Iris pigment epithelial cell (primary cell): ENCODE measurements at regions not wholly inside any gene's neighbourhood (a gene's known extent, or its start where the extent isn't known, plus 50 kb on each side); places are given as distances from the start of the nearest gene placed in this dataset.

ENCODE experiments used
- DNase-seq: peaks from one replicate; pipeline ENCODE4 v3.0.0-alpha.2; 2011; ENCODE audit warnings: low read depth

DNA sequence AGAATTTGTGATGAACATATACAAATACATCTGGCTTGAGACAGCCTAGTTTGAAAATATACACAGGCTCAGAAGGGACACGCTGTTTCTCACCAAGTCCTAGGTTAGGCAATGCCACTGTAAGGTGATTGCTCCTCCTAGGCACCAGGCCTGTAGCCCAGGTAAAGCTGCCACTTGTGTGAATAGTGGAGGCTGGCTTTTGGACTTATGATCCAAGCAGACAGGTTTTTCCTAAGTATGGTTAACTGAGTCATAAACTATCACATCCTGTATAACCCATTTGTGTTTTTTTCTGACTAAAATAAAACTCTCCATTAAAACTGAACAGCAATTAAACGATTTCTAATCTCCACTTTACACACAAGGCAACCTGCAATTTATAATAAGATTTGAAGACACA lies 81.0 kb downstream of the SEMA4F start:
- peak; percentile 39 for DNase-seq

DNA sequence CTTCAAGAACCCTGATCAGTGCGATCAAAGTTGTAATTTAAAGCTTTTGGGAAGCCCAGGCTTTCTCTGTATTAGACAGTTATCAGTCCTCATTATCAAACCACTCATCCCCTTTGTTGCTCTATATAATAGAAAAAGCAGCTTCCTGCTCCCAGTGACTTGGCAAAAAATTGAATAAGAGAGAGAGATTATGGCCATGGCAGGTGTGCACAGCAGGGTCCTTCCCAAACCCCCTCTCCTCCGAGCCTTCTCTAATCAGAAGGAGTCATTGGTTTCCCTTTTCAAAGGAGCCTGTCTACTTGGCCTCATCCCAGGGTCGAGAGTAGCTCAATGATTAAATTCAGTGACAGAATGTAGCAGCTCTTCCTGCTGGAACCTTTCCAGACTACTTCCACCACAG lies 81.5 kb downstream of the SEMA4F start:
- no peak for DNase-seq

DNA sequence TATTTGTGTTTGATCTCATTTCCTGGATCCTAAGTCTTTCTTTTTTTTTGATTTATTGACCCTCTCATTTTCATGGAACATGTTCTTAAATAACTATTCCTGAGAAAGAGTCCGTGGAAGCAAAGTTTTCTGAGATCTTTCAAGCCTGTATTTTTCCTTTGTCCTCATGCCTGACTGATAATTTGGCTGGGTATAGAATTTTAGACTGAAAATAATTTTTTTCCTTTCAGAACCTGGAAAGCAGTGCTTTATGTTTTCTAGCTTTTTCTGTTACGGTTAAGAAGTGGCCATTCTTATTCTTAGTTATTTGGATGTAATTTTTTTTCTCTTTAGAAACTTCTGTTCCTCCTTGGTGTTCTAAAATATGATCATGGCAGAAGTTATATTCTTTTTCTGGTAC lies 82.5 kb downstream of the SEMA4F start:
- DNase-seq = no peak

DNA sequence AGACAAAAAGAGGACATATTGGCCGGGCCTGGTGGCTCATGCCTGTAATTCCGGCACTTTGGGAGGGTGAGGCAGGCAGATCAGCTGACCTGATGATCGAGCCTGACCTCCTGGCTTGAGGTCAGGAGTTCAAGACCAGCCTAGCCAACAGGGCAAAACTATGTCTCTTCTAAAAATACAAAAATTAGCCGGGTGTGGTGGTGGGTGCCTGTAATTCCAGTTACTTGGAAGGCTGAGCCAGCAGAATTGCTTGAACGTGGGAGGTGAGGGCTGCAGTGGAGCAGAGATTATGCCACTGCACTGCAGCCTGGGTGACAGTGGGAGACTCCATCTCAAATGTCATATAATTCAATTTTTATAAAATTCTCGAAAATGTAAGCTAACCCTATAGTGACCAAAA lies 84.5 kb downstream of the SEMA4F start:
- no peak for DNase-seq

DNA sequence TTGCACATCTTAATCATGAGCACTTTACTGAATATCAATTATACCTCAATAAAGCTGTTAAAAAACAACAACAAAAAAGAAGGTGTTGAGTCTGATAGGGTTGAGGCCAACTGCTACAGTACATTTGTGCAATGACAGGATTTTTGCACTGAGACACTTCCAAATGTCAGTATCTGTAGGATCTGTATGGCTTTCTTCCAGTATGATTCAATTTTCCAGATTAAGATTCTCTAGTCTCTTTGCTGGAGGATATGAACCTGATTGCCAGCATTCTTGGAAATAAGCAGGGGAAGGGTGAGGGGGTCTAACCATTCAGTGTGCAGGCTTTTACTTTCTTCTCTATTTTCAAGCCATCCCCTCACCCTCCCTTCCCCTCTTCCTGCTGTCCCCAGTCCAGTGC lies 85.1 kb downstream of the SEMA4F start:
- no peak for DNase-seq

DNA sequence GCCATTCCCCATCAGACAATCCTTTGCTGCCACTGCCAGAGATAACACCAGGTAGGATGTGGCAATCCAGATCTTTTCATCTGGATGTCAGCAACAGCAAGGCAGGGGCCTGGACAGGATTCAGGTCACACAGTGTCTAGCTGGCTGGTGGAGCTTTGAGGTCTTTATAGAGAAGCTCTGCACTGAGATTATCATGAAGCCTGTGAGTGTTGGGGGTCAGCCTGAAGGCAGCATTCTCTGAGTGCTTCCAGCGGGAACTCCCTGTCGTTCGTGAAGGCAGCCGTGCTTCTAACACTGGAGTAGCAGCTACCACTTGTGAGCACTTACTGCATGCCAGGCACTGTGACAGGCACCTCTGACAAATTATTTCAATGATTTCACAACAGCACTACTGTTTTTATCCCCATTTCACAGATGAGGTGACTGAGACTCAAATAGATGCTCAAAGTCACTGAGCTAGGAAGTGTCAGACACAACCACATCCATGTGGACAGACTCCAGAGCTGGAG lies 85.7 kb downstream of the SEMA4F start:
- no peak for DNase-seq

DNA sequence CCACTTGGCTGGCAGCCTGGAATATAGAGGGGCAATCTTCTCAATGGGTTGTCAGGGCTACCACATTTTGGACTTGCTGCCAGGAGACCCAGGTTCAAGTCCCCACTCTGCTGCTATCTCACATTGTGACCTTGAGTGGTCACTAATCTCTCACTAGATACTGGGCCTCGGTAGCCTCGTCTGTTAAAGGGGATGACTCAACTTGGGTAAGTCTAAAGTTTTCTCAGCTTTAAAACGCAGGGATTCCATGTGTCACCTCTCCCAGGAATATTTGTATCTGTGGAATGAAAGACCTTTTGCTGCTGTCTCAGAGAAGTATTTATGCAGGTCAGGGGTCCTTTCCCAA lies 86.3 kb downstream of the SEMA4F start:
- DNase-seq = no peak

DNA sequence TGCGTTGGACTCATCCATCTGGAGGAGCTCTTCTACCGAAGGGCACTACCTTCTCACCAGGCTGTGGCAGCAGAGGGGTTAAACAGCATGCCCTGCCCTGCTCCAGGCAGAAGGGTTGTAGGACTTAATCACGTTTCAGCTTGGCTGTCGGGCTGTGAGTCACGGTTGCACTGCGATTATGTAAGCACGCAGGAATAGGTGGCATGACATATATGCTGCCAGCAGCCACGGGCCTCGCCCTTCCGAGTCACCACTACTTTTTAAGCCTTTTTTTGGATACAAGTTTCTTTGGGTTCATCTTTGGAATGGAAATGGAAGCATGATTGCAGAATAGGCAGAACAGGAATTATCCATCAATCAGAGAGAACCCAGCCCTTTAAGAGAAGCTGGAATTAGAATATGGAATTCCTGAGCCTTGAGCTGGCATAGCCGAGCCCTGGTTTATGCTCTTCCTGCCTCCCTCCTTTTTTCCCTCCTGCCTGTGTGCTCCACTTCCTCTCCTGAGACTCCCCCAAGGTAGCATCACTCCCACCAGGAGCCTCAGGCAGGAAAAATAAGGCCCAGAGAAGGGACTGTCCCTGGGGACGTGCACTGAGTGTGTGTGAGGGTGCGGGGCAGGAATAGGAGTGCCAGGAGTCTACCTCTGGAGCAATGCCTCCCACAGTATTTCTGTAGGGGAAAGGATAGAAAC lies 86.8 kb downstream of the SEMA4F start:
- peak; percentile 92 for DNase-seq

DNA sequence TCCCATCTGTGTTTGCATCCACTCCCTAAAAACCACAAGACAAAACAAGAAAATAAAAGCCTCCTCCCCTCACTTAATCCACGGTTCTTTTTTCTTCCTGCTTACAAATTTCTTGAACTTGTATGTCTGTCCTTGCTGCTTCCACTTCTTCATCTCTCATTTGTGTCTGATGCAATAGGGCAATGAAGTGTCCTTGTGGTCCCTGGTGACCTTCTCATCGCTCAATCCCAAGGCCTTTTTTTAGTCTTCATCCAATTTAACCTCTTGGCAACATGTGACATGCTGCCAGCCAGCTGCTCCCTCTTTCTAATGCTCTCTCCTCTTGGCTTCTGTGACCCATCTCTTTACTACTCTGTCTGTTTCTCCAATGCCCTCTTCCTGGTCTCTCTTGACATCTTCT lies 87.6 kb downstream of the SEMA4F start:
- no peak for DNase-seq

DNA sequence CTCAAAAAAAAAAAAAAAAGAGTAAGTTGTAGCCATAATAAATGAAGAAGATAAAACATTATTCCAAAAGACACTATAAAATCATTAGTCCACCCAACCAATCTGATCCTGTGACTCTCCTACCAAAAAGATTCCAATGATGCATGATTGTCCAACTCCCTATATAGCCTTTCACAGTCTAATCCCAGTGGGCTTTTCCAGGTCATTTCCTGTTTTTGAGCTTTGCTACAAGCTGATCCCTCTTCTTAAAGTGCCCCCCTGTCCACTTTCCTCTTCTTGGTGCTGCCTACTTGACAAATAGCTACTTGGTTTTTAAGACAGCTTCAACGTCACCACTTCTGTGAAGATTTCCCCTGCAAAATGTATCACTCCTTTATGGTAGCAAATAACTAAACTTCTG lies 88.4 kb downstream of the SEMA4F start:
- no peak for DNase-seq

DNA sequence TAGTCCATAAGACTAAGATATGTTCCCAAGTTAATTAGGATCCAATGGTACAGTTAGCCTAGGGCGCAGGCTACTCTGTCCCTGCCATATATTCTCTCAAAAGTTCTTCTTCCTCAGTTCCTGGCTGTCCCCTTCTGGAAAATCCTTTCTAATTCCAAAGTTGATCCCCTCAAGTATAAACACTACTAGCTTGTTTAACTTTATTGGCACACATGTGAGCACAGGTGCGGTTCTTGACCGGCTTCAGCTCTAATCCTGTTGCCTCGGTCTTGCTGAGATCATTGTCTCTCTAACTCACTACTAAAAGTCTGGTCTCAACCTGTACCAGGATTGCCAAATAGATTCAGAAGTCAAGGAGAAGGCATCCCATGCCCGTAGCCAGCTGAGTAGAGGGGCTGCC lies 89.0 kb downstream of the SEMA4F start:
- DNase-seq = no peak

DNA sequence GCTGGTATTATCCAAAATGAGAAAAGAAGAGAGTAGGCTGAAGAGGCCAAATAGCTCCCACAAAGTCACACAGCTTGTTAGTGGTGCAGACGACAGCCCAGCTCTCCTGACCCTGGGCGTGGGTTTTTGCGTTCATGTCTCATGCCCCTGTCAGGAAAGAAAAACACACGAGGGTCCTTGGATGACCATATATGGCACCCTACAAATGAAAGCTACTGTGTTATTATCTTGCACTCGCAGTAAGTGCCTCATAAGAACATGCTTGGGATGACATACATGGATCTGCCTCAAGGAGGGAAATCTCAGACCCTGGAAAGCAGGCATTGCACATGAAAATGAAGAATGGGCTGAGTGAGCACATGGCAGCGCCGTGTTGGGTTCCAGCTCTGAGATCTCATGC lies 89.7 kb downstream of the SEMA4F start:
- DNase-seq = no peak

DNA sequence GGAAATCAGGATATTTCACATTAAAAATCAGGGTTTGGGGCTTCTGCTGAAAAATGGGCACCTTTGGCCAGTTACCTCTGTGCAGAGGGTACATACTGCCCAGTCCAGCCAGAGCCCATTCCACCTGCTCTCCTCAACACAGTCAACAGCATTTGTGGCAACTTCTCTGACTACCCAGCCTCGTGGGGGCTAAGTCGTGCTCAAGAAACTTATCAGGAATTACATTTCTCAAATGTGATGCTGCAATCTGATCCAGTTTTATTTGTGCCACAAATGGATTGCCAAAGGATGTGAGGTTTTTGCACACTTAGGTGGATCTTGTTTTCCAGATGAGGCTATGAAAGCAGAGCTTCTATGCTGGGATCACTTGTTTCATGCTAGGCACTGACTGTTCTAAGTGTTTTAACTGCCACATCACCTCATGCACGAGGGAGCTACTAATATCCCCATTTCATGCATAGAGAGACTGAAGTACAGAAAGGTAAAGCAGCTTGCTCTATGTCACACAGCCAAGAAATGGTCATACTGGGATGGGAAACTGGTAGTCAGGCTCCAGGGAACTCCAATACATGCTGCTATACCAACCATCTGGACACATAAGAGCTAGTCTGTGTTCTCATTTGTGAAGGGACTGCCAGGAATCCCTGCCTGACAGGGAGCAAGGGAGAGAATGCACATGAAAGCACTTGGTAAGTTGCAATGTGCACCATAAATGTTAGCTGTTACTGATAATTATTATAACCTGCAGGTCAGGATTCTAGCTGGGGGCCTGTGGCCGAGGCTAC lies 89.0 kb upstream of the HK2 start:
- no peak for DNase-seq

DNA sequence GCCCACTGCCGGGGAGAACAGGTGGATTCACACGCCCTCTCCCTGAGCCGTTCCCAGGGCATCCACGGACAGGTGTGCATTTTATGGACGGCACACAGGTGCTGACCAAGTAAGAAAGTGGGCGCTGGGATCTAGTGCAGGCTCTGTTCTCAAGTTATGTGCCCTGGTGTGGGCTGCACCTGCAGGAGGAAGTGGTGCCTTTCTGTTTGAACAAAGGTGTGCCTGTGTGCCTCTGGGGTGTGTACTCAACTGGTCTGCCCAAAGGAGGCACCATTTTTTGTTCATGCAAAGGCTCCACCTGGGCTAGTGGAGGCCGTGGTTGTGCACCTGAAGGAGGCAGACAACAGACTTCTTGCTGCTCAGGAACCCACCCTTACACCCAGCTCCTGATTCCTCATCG lies 88.2 kb upstream of the HK2 start:
- DNase-seq = no peak

DNA sequence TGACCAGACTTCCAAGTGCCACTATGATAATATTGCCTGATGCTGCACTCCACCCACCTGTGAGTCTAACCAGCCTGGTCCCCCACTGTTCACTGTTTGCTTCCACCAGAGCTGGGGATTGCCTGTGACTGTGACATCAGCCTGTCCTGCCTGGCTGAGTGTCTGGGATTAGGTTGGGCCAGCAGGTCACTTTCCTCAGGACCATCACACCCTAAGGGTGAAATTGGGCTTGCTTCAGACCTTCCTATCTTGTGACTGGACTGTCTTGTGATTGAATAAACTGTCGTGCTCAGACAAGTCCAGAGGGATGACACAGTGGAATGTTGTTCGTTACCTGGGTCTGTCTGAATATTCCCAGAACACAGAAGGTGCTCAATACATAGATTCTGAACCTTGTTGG lies 87.4 kb upstream of the HK2 start:
- DNase-seq = no peak

DNA sequence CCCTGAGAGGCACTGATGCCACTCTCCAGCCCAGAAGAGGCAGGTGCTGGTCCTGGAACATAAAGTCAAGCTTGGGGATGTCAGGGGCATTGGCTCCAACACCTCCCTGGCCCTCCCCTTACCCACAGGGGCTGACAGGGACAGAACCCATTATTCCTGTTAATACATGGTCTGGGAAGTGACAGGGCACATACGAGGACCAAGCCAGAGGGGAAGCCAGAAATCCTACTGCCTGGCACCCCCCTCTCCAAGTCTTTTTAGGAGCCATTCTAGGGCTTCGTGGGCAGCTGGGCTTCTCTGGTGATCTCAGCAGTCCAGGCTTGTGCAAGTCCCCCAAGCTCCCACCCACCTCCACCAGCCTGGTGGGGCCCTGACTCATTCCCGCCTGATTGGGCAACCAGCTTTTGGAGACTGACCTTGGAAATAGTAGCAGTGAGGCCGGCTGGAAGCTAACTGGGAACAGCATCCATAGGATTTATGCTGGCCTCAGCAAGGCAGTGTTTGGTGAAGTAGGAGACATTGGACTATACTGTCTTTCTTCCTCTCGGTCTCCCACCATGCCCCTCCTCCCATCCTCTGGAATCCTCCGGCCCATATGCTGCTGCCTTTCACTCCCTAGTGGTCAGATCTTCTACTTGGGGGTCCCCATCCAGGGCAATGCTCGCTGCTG lies 86.4 kb upstream of the HK2 start:
- peak; percentile 79 for DNase-seq

DNA sequence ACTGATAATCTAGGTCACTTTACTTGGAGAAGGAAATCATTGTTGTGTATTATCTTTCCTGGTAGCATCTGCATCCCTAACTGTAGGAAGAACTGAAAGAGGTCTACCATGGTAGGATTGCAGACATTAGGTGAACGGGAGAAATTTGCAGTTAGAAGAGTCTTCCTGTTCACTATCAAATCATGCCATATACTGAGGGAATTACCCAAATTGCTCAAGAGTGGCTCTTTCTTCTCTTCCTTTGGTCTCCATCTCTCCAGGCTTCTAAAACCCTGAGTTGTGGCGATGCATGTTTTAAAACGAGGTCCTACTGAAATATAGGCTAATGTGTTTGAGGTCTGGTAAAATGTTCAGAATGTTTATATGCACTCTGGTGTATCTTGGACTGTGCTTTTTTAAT lies 85.3 kb upstream of the HK2 start:
- DNase-seq = no peak

DNA sequence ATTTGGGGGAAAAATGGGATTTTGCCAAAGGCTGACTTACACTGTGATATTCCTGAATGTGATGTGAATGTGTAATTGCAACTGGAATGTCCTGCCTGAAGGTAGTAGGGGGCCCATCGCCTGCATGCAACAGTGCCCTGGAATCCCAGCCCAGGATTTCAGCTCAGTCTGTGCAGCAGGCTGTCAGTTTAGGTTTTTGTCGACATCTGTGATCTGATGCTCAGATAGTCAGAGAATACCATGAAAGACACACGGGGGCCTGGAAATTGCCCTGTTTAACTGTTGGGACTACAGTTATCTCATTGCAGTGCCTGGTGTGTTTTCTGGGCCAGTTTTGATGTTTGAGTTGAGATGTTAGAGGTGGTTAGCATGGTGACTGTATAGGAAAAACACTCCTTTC lies 84.5 kb upstream of the HK2 start:
- no peak for DNase-seq

DNA sequence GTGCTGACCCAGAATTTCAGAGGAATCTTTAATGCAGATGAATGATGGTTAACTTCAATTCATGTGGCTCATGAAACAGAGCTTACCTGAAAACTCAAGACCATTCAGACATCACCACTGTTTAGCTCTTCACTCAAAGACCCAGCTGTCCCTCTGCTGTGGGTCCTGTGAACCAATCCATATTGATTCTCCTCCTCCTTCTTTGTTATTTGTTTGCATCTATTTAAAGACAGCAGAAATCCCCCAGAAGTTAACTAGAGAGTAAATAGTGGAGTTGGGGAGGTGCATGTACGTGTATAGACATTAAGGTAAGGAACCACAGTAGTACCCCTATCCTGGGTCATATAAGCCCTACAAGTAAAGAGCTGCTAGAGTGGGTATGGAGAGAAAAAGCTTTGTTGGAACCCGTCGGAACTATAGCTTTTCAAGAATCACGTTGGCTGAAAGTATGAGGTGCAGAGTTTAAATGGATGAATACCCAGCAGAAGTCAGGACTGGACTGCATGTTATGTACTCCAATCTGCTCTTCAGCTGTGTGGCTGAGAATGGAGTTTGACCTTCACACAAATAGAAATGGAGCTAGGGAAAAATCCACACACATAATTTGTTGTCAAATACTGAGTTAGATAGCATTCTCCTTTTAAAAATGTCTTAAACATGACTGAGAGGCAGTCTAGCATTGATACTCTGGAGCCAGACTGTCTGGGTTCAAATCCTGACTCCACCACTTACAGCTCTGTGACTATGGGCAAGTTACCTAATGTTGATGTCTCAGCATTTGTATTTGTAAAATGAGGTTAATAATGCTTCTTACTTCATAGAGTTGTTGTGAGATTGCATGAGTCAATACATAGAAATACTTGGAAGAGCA lies 81.7 kb upstream of the HK2 start:
- no peak for DNase-seq

DNA sequence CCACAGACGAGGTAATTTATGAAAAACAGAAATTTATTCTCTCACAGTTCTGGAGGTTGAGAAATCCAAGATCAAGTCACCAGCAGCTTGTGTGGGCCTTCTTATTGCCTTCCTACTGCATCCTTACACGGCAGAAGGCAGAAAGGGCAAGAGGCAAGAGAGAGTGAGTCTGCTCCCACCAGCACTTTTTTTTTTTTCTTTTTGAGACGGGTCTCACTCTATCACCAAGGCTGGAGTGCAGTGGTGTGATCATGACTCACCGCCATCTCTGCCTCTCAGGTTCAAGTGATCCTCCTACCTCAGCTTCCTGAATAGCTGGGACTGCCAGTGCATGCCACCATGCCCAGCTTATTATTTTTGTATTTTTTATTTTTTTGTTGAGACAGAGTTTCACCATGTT lies 78.5 kb upstream of the HK2 start:
- no peak for DNase-seq

DNA sequence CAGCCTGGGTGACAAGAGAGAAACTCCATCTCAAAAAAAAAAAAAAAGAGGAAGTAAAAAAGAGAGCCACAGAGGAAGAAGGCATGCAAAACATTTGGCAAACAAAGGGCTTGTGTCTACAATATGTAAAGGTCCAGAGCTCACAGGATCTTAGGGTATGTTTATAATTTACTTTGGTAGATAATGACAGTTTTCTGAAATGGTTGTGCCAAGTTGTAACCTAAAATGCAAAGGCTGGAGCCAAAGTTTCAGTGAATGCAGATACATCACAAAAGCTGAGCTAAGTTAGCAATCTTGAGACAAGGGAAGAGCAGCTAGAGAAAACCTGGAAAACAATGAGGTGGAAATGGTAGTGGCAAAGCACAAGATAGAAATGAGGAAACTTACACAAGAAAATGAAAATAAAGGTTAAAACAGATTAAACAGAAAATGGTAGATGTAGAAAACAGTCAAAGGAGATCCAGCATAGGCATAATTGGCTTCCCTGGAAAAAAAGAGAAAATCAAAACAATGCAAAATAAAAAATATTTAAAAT lies 77.5 kb upstream of the HK2 start:
- DNase-seq = no peak

DNA sequence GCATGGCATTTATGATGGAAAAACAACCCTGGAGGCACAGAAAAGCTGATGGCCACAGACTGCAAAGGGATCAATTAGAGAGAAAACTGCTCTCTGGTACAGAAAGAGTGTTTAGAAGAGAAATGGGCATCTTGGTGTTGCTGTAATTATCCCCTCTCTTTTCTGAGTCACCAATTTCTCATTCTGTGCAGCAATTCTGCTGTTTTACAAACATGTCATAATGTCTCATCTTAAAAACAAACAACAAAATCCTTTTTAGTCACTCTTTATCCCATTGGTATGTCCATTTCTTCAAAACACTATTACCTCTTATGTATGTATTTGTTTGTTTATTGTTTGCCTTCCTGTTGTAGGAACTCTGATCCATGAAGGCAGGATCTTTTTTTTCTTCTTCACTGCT lies 73.9 kb upstream of the HK2 start:
- DNase-seq = peak; percentile 39
